D721Med (cell line): ENCODE measurements at regions not wholly inside any gene's neighbourhood (a gene's known extent, or its start where the extent isn't known, plus 50 kb on each side); places are given as distances from the start of the nearest gene placed in this dataset.

ENCODE experiments used
- DNase-seq: peaks from one replicate; pipeline ENCODE4 v3.0.0; 2011; ENCODE audit warnings: low spot score; ENCODE audit not compliant: insufficient read length
- FAIRE-seq: peaks from 2 replicates; lab custom pipeline; 2011; peaks lifted over from hg19 to GRCh38; lab: Jason Lieb, UNC
- TF ChIP-seq, protein P1 (sequence below): IDR thresholded peaks from 2 replicates; pipeline ENCODE4 v1.5.1; 2012; ENCODE audit warnings: mild to moderate bottlenecking, control low read depth; ENCODE audit not compliant: insufficient read depth; ENCODE audit errors: missing control alignments

DNA sequence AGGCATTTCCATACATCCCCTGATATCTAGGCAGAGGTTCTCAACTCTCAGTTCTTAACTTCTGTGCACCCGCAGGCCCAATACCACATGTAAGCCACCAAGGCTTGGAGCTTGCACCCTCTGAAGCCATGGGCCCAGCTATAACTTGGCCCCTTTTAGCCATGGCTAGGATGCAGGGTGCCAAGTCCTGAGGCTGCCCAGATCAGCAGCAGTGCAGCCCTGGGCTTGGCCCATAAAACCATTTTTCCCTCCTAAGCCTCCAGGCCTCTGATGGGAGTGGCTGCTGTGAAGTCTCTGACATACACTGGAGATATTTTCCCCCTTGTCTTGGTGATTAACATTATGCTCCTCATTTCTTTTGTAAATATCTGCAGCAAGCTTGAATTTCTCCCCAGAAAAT is 110.3 kb upstream of the CNTN1 start:
- TF ChIP-seq, protein P1, sequence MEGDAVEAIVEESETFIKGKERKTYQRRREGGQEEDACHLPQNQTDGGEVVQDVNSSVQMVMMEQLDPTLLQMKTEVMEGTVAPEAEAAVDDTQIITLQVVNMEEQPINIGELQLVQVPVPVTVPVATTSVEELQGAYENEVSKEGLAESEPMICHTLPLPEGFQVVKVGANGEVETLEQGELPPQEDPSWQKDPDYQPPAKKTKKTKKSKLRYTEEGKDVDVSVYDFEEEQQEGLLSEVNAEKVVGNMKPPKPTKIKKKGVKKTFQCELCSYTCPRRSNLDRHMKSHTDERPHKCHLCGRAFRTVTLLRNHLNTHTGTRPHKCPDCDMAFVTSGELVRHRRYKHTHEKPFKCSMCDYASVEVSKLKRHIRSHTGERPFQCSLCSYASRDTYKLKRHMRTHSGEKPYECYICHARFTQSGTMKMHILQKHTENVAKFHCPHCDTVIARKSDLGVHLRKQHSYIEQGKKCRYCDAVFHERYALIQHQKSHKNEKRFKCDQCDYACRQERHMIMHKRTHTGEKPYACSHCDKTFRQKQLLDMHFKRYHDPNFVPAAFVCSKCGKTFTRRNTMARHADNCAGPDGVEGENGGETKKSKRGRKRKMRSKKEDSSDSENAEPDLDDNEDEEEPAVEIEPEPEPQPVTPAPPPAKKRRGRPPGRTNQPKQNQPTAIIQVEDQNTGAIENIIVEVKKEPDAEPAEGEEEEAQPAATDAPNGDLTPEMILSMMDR = no peak
- DNase-seq = no peak
- no peak for FAIRE-seq

DNA sequence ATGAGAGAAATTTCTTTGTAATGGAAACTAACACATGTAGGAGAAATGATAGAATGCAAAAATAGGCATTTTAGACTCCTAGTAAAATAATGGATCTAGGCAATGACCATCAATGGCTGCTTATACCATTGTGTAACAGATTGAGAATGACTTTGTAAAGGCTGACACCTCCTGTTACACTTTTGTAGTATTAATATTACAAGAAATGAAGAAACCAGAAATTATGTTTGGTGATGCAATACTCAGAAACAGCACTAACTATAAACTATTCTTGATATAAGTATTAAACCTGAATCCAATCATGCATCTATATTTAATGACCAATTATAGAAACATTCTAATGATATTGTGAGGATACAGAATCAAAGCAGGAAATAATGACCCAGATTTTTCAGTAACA is 108.5 kb upstream of the CNTN1 start:
- TF ChIP-seq, protein P1 = no peak
- DNase-seq (no peak), FAIRE-seq (no peak)

DNA sequence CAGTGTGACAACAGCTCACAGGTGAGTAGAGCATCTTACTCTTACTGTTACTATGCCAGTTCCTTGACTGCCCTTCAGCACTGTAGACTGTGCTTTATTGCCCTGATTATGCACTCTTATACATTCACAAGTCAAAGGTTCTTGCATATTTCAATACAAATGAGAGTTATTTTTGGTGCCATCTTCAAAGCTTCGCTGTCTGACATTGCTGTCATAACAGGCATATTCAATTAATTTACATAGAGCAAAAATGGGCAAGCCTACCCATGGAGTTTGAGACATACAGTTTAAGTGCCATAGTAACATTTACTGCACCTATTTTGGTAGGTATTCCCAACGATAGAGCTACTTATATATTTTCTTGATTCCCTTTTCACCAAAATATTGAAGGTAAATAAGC is 107.5 kb upstream of the CNTN1 start:
- FAIRE-seq (no peak), DNase-seq (no peak)
- TF ChIP-seq, protein P1 = no peak

DNA sequence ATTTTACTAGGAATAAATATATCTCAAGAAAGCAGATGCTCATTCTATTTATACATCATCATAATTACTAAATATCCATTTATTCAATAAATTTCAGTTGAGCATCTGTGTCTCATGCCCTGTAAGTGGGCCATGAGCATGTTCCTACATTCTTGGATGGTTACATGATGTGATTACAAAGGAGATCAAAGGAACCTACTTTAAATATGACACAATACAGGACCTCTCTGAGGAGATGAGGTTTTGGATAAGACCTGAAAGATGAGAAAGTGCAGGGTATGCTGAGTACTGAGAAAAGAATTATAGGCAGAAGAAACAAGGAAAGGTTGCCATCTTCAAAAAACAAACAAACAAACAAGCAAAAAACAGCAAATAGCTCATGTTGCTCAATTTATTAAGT is 105.4 kb upstream of the CNTN1 start:
- DNase-seq (no peak), FAIRE-seq (no peak)
- TF ChIP-seq, protein P1 = no peak

DNA sequence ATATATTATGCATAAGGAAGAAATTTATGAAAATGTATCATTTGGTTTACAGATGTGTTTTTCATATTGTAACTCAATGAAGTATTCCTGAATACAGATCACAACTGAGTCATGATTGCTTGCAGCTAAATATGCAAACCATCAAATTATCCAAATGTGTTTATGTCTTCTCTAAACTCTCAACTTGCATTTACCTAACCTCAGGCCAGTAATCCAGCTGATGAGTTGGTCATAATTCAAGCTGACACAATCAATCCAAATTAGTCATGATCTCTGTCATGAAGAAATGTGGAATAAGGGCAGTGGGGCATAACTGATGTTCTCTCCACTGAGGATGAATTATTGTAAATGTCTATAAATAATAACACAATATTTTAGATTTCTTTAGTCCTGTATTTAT is 104.8 kb upstream of the CNTN1 start:
- DNase-seq (no peak), FAIRE-seq (no peak)

DNA sequence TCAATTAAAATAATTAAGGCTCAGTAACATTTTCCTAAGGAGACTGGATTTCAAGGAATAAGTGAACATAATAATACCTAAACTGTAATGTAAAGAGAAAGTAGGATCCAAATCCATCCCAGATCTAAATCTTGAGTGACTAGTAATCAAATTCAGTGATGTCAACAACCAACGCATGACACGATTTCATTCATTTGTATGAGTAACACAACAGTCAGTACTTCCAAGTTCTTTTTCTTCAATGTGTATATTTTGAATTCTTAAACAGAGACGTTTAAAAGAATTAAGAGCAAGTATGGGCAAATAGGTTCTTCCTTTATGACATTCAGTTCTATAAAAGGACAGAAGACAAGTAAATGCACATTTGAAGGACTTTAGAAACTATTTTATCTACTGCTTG is 104.3 kb upstream of the CNTN1 start:
- FAIRE-seq (no peak), DNase-seq (no peak)
- TF ChIP-seq, protein P1 = no peak

More for the DNA sequence above, 104.8 kb upstream of the CNTN1 start:
- TF ChIP-seq, protein P1 = no peak

DNA sequence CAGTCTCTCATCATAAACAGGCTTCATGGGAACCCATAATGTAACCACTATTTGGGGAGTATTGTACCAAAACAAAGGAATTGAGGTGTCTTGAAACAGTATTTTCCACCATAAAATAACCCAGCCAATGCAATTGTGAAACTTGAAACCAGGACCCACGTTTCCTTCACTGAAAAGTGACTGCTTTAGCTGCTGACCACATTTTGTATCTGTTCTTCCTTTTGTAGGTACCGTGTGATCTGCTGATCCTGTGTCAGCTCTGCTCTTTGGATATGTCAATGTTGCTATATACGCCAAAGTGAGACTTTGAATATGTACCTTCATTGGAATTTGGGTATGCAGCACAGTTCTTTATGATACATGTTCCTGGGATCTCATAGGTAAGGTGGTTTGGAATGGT is 95.1 kb upstream of the CNTN1 start:
- TF ChIP-seq, protein P1 = no peak
- FAIRE-seq (no peak), DNase-seq (no peak)
